ENCODE measurements at regions not wholly inside any gene's neighbourhood (a gene's known extent, or its start where the extent isn't known, plus 50 kb on each side); places are given as distances from the start of the nearest gene placed in this dataset.
"Not testable (repeated sequence)": the region's sequence is repeated elsewhere in the genome, so short reads cannot be mapped to it uniquely, and the experiment has no call there.

GRCh38 chr7:153412824-153413198 lies 639.4 kb upstream of the DPP6 start:
- TF ChIP-seq CTCF, POLR2AphosphoS5, POLR2A (IDR thresholded peaks at IDR 0.05): not testable (repeated sequence)
